OCI-LY7 (cell line): ENCODE measurements at regions not wholly inside any gene's neighbourhood (a gene's known extent, or its start where the extent isn't known, plus 50 kb on each side); places are given as distances from the start of the nearest gene placed in this dataset.

Experiments
- EZH2phosphoT487 ChIP-seq: fragments of 200-600 bp; sonication (generic); IDR thresholded peaks from 2 replicates; pipeline ENCODE4 v1.6.1; 2018; ENCODE audit warnings: low read depth, borderline replicate concordance, mild to moderate bottlenecking, mixed run types, antibody characterized with exemption, low read length, moderate library complexity, mixed read lengths
- TF ChIP-seq, protein P1 (sequence below): fragments of 200-600 bp; sonication (generic); conservative IDR thresholded peaks from 2 replicates; pipeline ENCODE4 v1.5.1; 2014; ENCODE audit warnings: mild to moderate bottlenecking, antibody characterized with exemption, low read length, moderate library complexity, mixed read lengths

DNA sequence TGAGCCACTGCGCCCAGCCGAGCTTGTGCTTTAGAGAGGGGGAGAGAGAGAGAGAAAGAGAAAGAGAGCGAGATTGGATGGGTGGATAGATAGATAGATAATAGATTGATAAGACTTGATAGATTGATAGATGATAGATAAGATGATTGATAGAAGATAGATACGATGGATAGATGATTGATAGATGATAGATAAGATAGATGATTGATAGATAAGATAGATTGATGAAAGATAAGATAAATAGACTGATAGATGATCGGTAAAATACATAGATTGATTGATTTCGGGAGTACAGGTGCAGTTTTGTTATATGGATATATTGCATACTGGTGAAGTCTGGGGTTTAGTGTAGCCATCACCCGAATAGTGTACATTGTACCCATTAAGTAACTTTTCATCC lies 65.9 kb downstream of the SPRING1 start:
- TF ChIP-seq, protein P1, sequence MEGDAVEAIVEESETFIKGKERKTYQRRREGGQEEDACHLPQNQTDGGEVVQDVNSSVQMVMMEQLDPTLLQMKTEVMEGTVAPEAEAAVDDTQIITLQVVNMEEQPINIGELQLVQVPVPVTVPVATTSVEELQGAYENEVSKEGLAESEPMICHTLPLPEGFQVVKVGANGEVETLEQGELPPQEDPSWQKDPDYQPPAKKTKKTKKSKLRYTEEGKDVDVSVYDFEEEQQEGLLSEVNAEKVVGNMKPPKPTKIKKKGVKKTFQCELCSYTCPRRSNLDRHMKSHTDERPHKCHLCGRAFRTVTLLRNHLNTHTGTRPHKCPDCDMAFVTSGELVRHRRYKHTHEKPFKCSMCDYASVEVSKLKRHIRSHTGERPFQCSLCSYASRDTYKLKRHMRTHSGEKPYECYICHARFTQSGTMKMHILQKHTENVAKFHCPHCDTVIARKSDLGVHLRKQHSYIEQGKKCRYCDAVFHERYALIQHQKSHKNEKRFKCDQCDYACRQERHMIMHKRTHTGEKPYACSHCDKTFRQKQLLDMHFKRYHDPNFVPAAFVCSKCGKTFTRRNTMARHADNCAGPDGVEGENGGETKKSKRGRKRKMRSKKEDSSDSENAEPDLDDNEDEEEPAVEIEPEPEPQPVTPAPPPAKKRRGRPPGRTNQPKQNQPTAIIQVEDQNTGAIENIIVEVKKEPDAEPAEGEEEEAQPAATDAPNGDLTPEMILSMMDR = no peak
- TF ChIP-seq EZH2phosphoT487 = no peak
